Psoas muscle (tissue), 7 donors: ENCODE measurements at regions not wholly inside any gene's neighbourhood (a gene's known extent, or its start where the extent isn't known, plus 50 kb on each side); places are given as distances from the start of the nearest gene placed in this dataset.

Experiments used
- ATAC-seq, 4 donors: fragments of 200-7000 bp; cut with Tn5 transposase; one replicate each; pipeline ENCODE4 v1.9.1; 2020; ENCODE audit warnings: moderate library complexity in 3 of 4, mild to moderate bottlenecking in 2 of 4
- DNase-seq, 2 donors: peaks; one replicate each; pipeline ENCODE4 v3.0.0-alpha.2; 2020
- H3K27ac ChIP-seq: fragments of 200-600 bp; one replicate; pipeline ENCODE4 v1.8.0; 2022
- H3K27me3 ChIP-seq, 3 donors: fragments of 200-600 bp in 1 of 3; one replicate each; pipeline versions ENCODE4 v1.6.1 to v1.8.0; 2013 to 2022; ENCODE audit warnings: low read length in 2 of 3, mild to moderate bottlenecking in 2 of 3, moderate library complexity in 1 of 3; ENCODE audit not compliant: insufficient read depth in 3 of 3
- H3K36me3 ChIP-seq, 2 donors: fragments of 200-600 bp in 1 of 2; one replicate each; pipeline versions ENCODE4 v1.6.1 to v1.8.0; 2013 to 2022; ENCODE audit warnings: low read depth in 1 of 2, mild to moderate bottlenecking in 1 of 2, moderate library complexity in 1 of 2; ENCODE audit not compliant: insufficient read depth in 1 of 2
- H3K4me1 ChIP-seq: fragments of 200-600 bp; one replicate; pipeline ENCODE4 v1.8.0; 2022
- H3K4me3 ChIP-seq: fragments of 200-600 bp; one replicate; pipeline ENCODE4 v1.8.0; 2022; ENCODE audit warnings: mild to moderate bottlenecking
- H3K9me3 ChIP-seq: fragments of 200-600 bp; one replicate; pipeline ENCODE4 v1.8.0; 2022
- CTCF ChIP-seq: fragments of 200-600 bp; IDR thresholded peaks from one replicate; pipeline ENCODE4 v1.8.0; 2022; ENCODE audit warnings: antibody characterized with exemption
- WGBS, 3 donors: extraction: QIAGEN DNeasy Blood & Tissue Kit; methylation state at CpG; one replicate each; pipeline versions ENCODE4 v1.1.6 to v1.1.7; 2013; 5-methylcytosine and 5-hydroxymethylcytosine counted together
- intact Hi-C, 2 donors: fragments of 100-400 bp; cut with DNase I; formaldehyde crosslinking; loops; one replicate each; pipeline versions ENCODE4 v1.11.0 to v1.14.2; 2022
- donor health status: healthy with polysubstance abuse.
- donor health status: DM: no; HTN: no; CAD: no; lungs with moderate emphysema.
- donor health status: Bipolar disorder and iron deficiency.
- donor health status: healthy.
- donor health status: DM: yes; HTN: yes; CAD: no.
- donor health status: DM: no; HTN: no; CAD: no.
- donor health status: DM: yes; HTN: yes; CAD: no.

GRCh38 chr3:20543535-20544226 is 357.7 kb upstream of the SGO1 start:
- no peak for TF ChIP-seq CTCF
- no peaks in the 10 kb centered on the region for H3K4me1 ChIP-seq
- no peak for DNase-seq
- H3K27ac ChIP-seq: no peak overlapping the region
- H3K27me3 ChIP-seq: no peaks in the 10 kb centered on the region
- H3K4me3 ChIP-seq: no peak overlapping the region
- WGBS, 3 donors: 87 to 89% (median 88%) methylated on average over 5 of the region's 5 CpGs
- intact Hi-C loops: no loop called here
- H3K9me3 ChIP-seq: no peaks in the 10 kb centered on the region
- H3K36me3 ChIP-seq: no peaks in the 10 kb centered on the region
- ATAC-seq: no peak

- WGBS, 3 donors: 88 to 92% (median 91%) methylated on average over 3 of the region's 3 CpGs
- no peak overlapping the region for H3K4me3 ChIP-seq
These were observed 354.1 kb upstream of the SGO1 start for GRCh38 chr3:20540066-20540465.

GRCh38 chr3:20539666-20540065 is 353.7 kb upstream of the SGO1 start:
- TF ChIP-seq CTCF: no peak
- Histone ChIP-seq H3K27ac (no peak overlapping the region), H3K9me3 (no peaks in the 10 kb centered on the region), H3K4me1 (no peaks in the 10 kb centered on the region), H3K4me3 (no peak overlapping the region), H3K27me3 (no peaks in the 10 kb centered on the region), H3K36me3 (no peaks in the 10 kb centered on the region)
- DNase-seq: no peak
- no peak for ATAC-seq
- WGBS, 3 donors: 66 to 69% (median 69%) methylated on average over 6 of the region's 6 CpGs
- intact Hi-C loops: no loop called here

More at GRCh38 chr3:20540066-20540465, 354.1 kb upstream of the SGO1 start:
- TF ChIP-seq CTCF: no peak
- Histone ChIP-seq H3K4me1 (no peaks in the 10 kb centered on the region), H3K36me3 (no peaks in the 10 kb centered on the region), H3K27ac (no peak overlapping the region), H3K9me3 (no peaks in the 10 kb centered on the region), H3K27me3 (no peaks in the 10 kb centered on the region)
- no peak for ATAC-seq
- intact Hi-C loops: no loop called here
- no peak for DNase-seq

GRCh38 chr3:20537234-20537633 is 351.2 kb upstream of the SGO1 start:
- no peak overlapping the region for H3K27ac ChIP-seq
- ATAC-seq (no peak), DNase-seq (no peak)
- no peaks in the 10 kb centered on the region for H3K36me3 ChIP-seq
- no peaks in the 10 kb centered on the region for H3K9me3 ChIP-seq
- 43 to 59% (median 47%) methylated on average over 3 of the region's 3 CpGs for WGBS, 3 donors
- TF ChIP-seq CTCF: no peak
- intact Hi-C loops: no loop called here
- H3K4me1 ChIP-seq: no peaks in the 10 kb centered on the region
- no peak overlapping the region for H3K4me3 ChIP-seq
- H3K27me3 ChIP-seq: no peaks in the 10 kb centered on the region

GRCh38 chr3:20529911-20530310 is 343.9 kb upstream of the SGO1 start:
- Histone ChIP-seq H3K27ac (no peak overlapping the region), H3K4me3 (no peak overlapping the region), H3K27me3 (no peaks in the 10 kb centered on the region), H3K9me3 (no peaks in the 10 kb centered on the region), H3K36me3 (no peaks in the 10 kb centered on the region), H3K4me1 (no peaks in the 10 kb centered on the region)
- TF ChIP-seq CTCF: no peak
- intact Hi-C loops: no loop called here
- 67 to 95% (median 87%) methylated on average over 5 of the region's 5 CpGs for WGBS, 3 donors
- no peak for ATAC-seq
- no peak for DNase-seq
